ENCODE measurements at regions not wholly inside any gene's neighbourhood (a gene's known extent, or its start where the extent isn't known, plus 50 kb on each side); places are given as distances from the start of the nearest gene placed in this dataset.

DNA sequence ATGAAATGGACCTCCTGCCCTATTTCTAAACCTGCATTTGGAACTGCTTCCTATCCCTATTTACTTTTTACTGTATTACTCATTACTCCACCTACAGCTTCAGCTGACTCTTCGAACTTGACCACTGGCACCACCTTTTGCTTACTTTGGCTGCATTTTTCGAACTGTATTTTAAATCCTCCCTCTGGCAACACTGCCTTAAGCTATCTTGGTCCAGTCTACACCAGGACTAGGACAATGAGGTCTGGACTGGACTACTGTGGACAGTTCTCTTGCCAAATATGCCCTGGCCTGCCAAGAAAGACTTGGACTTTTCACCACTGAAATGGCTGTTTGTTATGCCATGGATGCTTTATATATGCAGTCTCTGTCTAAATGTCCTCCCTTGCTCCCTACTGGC, 328.1 kb downstream of the BTG1 start:
- no peaks in the 10 kb centered on the region for H3K4me1 Mint-ChIP-seq (ENCODE audit: low read depth, unreplicated experiment)
- Histone ChIP-seq H3K9me3 (no peaks in the 10 kb centered on the region), H3K36me3 (ENCODE audit: control insufficient read depth, insufficient read depth, low read length) (no peaks in the 10 kb centered on the region), H3K4me3 (ENCODE audit: low read depth, low read length) (no peak overlapping the region), H3K4me1 (no peaks in the 10 kb centered on the region), H3K27me3 (replicated peaks; ENCODE audit: control insufficient read depth, insufficient read depth, low read length) (no peaks in the 10 kb centered on the region)
- POLR2A ChIA-PET, result no interaction called here
- no TSS peak for BruUV-seq (replicated peaks)
- no peaks in the 10 kb centered on the region for H3K36me3 Mint-ChIP-seq (ENCODE audit: insufficient read depth, unreplicated experiment)
- TF ChIP-seq, protein P1, sequence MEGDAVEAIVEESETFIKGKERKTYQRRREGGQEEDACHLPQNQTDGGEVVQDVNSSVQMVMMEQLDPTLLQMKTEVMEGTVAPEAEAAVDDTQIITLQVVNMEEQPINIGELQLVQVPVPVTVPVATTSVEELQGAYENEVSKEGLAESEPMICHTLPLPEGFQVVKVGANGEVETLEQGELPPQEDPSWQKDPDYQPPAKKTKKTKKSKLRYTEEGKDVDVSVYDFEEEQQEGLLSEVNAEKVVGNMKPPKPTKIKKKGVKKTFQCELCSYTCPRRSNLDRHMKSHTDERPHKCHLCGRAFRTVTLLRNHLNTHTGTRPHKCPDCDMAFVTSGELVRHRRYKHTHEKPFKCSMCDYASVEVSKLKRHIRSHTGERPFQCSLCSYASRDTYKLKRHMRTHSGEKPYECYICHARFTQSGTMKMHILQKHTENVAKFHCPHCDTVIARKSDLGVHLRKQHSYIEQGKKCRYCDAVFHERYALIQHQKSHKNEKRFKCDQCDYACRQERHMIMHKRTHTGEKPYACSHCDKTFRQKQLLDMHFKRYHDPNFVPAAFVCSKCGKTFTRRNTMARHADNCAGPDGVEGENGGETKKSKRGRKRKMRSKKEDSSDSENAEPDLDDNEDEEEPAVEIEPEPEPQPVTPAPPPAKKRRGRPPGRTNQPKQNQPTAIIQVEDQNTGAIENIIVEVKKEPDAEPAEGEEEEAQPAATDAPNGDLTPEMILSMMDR (IDR thresholded peaks at IDR 0.05; ENCODE audit: insufficient read depth in 1 of 2, low read depth in 1 of 2, low read length in 1 of 2, severe bottlenecking in 1 of 2, unreplicated experiment in 1 of 2), result no peak
- CTCF ChIA-PET, result no interaction called here
- intact Hi-C loops (cut with micrococcal nuclease; ENCODE audit: unreplicated experiment), result loop anchor here (10.0 kb wide), 1 partner anchor 587 kb away; no protein-coding TSS in a partner anchor
- H3K27me3 Mint-ChIP-seq (ENCODE audit: insufficient read depth, unreplicated experiment), result no peaks in the 10 kb centered on the region
- H3K9me3 Mint-ChIP-seq (ENCODE audit: unreplicated experiment), result no peaks in the 10 kb centered on the region
- no peak overlapping the region for H3K4me3 Mint-ChIP-seq (ENCODE audit: unreplicated experiment)
- no peak overlapping the region for H3K27ac Mint-ChIP-seq (ENCODE audit: unreplicated experiment)
- DNase-seq, result no peak

DNA sequence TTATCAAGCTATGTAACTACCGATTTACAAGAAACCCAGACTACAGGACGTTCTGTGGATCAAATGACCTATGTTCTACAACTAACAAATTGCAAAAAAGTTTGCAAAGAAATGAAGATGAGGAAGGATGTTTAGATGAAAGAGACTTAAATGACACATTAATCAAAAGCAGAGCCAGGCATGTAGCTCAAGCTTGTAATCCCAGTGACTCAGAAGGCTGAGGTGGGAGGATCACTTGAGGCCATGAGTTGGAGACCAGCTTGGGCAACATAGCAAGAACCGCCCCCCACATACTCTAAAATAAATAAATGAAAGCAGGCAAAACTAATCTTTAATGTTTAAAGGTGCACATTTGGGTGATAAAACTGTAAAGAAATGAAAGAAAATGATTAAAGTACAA, 331.9 kb downstream of the BTG1 start:
- Mint-ChIP-seq H3K4me1 (ENCODE audit: low read depth, unreplicated experiment) (no peaks in the 10 kb centered on the region), H3K27ac (ENCODE audit: unreplicated experiment) (no peak overlapping the region), H3K36me3 (ENCODE audit: insufficient read depth, unreplicated experiment) (no peaks in the 10 kb centered on the region), H3K27me3 (ENCODE audit: insufficient read depth, unreplicated experiment) (no peaks in the 10 kb centered on the region), H3K9me3 (ENCODE audit: unreplicated experiment) (no peaks in the 10 kb centered on the region), H3K4me3 (ENCODE audit: unreplicated experiment) (no peak overlapping the region)
- no peaks in the 10 kb centered on the region for H3K27me3 ChIP-seq (replicated peaks; ENCODE audit: control insufficient read depth, insufficient read depth, low read length)
- TF ChIP-seq, protein P1 (IDR thresholded peaks at IDR 0.05; ENCODE audit: insufficient read depth in 1 of 2, low read depth in 1 of 2, low read length in 1 of 2, severe bottlenecking in 1 of 2, unreplicated experiment in 1 of 2), result no peak
- H3K36me3 ChIP-seq (ENCODE audit: control insufficient read depth, insufficient read depth, low read length), result no peaks in the 10 kb centered on the region
- intact Hi-C loops (cut with micrococcal nuclease; ENCODE audit: unreplicated experiment), result loop anchor here (10.0 kb wide), 1 partner anchor 591 kb away; no protein-coding TSS in a partner anchor
- BruUV-seq (replicated peaks), result no TSS peak
- H3K9me3 ChIP-seq, result peaks cover 3% of the 10 kb centered on the region; the same call in 1 of the 2 replicates
- H3K4me1 ChIP-seq, result no peaks in the 10 kb centered on the region
- no peak for DNase-seq
- ChIA-PET CTCF (no interaction called here), POLR2A (no interaction called here)
- no peak overlapping the region for H3K4me3 ChIP-seq (ENCODE audit: low read depth, low read length)

DNA sequence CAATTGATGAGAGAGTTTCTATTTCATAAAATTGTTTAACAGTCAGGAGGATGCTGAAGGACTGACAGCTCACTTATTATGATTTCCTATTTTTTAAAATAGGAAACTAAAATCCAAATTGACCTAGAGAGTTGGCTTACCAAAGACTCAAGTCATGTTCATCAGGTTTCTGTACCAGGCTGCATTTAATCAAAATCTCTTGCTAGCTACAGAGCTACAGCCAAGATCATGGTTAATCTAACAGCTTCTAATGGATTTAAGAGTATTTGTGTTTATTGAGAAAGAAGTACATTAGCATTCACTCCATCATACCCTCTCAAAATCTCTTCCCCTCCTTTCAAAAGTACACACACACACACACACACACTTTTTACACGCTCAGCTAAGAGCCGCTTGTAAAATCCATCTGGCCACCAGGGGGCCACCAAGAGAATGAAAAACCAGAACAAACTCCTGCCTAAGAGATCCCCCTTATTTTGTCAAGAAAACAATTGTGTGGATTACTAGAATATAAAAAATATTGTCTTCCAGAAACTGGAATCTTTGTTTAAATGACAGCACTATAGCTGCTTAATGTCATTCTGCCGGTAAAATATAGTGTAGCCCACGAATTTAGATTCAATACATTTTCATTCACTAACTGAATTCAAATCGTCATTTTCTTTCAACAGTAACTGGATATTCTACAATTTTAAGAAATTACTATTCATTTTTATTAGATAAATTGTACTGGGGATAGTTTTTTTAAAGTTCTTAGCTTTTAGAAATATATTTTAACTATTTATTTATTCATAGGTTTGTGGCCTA, 334.0 kb downstream of the BTG1 start:
- ChIA-PET POLR2A (no interaction called here), CTCF (interaction anchor here (0.7 to 1.5 kb wide), 4 partner anchors 61 to 430 kb away, joined by 3 to 5 read pairs (median 3); partner anchors contain the start of gene BTG1)
- Mint-ChIP-seq H3K4me3 (ENCODE audit: unreplicated experiment) (no peak overlapping the region), H3K27me3 (ENCODE audit: insufficient read depth, unreplicated experiment) (no peaks in the 10 kb centered on the region), H3K36me3 (ENCODE audit: insufficient read depth, unreplicated experiment) (no peaks in the 10 kb centered on the region), H3K4me1 (ENCODE audit: low read depth, unreplicated experiment) (no peaks in the 10 kb centered on the region), H3K9me3 (ENCODE audit: unreplicated experiment) (no peaks in the 10 kb centered on the region), H3K27ac (ENCODE audit: unreplicated experiment) (no peak overlapping the region)
- intact Hi-C loops (cut with micrococcal nuclease; ENCODE audit: unreplicated experiment), result loop anchor here (1.0 to 10.0 kb wide), 4 partner anchors 333 to 759 kb away; no protein-coding TSS in a partner anchor
- TF ChIP-seq, protein P1 (IDR thresholded peaks at IDR 0.05; ENCODE audit: insufficient read depth in 1 of 2, low read depth in 1 of 2, low read length in 1 of 2, severe bottlenecking in 1 of 2, unreplicated experiment in 1 of 2), result peak; percentile 80 to 83
- Histone ChIP-seq H3K36me3 (ENCODE audit: control insufficient read depth, insufficient read depth, low read length) (no peaks in the 10 kb centered on the region), H3K4me1 (no peaks in the 10 kb centered on the region), H3K27me3 (replicated peaks; ENCODE audit: control insufficient read depth, insufficient read depth, low read length) (no peaks in the 10 kb centered on the region), H3K9me3 (peaks cover 3% of the 10 kb centered on the region; the same call in 1 of the 2 replicates), H3K4me3 (ENCODE audit: low read depth, low read length) (no peak overlapping the region)
- peak; percentile 43 to 70 for DNase-seq
- no TSS peak for BruUV-seq (replicated peaks)
